ENCODE measurements at regions not wholly inside any gene's neighbourhood (a gene's known extent, or its start where the extent isn't known, plus 50 kb on each side); places are given as distances from the start of the nearest gene placed in this dataset.

GRCh38 chr3:166285001-166285400, 447.8 kb upstream of the BCHE start:
- intact Hi-C loops (cut with DNase I) = no loop called here
- no peak for TF ChIP-seq POLR2AphosphoS5 (IDR thresholded peaks at IDR 0.05; ENCODE audit: insufficient read depth in 1 of 2, low read depth in 1 of 2)
- TF ChIP-seq, protein P1, sequence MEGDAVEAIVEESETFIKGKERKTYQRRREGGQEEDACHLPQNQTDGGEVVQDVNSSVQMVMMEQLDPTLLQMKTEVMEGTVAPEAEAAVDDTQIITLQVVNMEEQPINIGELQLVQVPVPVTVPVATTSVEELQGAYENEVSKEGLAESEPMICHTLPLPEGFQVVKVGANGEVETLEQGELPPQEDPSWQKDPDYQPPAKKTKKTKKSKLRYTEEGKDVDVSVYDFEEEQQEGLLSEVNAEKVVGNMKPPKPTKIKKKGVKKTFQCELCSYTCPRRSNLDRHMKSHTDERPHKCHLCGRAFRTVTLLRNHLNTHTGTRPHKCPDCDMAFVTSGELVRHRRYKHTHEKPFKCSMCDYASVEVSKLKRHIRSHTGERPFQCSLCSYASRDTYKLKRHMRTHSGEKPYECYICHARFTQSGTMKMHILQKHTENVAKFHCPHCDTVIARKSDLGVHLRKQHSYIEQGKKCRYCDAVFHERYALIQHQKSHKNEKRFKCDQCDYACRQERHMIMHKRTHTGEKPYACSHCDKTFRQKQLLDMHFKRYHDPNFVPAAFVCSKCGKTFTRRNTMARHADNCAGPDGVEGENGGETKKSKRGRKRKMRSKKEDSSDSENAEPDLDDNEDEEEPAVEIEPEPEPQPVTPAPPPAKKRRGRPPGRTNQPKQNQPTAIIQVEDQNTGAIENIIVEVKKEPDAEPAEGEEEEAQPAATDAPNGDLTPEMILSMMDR (IDR thresholded peaks at IDR 0.05) = no peak
- TF ChIP-seq POLR2A (IDR thresholded peaks at IDR 0.05) = no peak
- no peak overlapping the region for H3K4me3 ChIP-seq

DNA sequence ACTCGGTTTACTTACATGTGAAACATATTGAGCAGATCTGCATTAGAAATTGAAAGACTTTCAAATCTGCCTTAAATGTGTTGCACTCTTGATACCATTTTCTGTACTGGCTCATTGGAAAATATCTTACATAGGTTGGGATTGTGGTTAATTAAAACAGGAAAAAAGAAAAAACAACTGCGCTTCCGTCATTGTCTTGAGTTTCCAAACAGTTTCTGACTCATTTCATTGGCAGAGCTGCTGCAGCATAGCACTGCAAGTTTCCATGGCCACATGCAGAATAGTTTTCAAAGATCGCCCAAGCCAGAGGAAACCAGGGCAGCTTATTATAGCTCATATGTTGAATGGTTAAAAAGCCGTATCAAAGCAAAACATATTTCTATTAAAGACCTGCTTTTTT, 446.6 kb upstream of the BCHE start:
- no peak overlapping the region for H3K4me3 ChIP-seq
- TF ChIP-seq, protein P1 (IDR thresholded peaks at IDR 0.05) = no peak
- TF ChIP-seq POLR2AphosphoS5 (IDR thresholded peaks at IDR 0.05; ENCODE audit: insufficient read depth in 1 of 2, low read depth in 1 of 2) = no peak
- TF ChIP-seq POLR2A (IDR thresholded peaks at IDR 0.05) = no peak
- no peak overlapping the region for H3K27ac ChIP-seq
- H3K36me3 ChIP-seq = no peaks in the 10 kb centered on the region
- intact Hi-C loops (cut with DNase I) = no loop called here
- no peaks in the 10 kb centered on the region for H3K27me3 ChIP-seq
- no peaks in the 10 kb centered on the region for H3K4me1 ChIP-seq
- no peak for DNase-seq (ENCODE audit: extremely low spot score in 2 of 2)
- H3K9me3 ChIP-seq = no peaks in the 10 kb centered on the region

More at GRCh38 chr3:166285001-166285400, 447.8 kb upstream of the BCHE start:
- DNase-seq (ENCODE audit: extremely low spot score in 2 of 2) = no peak
- Histone ChIP-seq H3K4me1 (no peaks in the 10 kb centered on the region), H3K36me3 (no peaks in the 10 kb centered on the region), H3K9me3 (no peaks in the 10 kb centered on the region), H3K27me3 (no peaks in the 10 kb centered on the region), H3K27ac (no peak overlapping the region)

- Histone ChIP-seq H3K4me3 (no peak overlapping the region), H3K27me3 (no peaks in the 10 kb centered on the region), H3K27ac (no peak overlapping the region), H3K4me1 (no peaks in the 10 kb centered on the region), H3K9me3 (no peaks in the 10 kb centered on the region), H3K36me3 (no peaks in the 10 kb centered on the region)
- no peak for TF ChIP-seq POLR2AphosphoS5 (IDR thresholded peaks at IDR 0.05; ENCODE audit: insufficient read depth in 1 of 2, low read depth in 1 of 2)
- no peak for TF ChIP-seq POLR2A (IDR thresholded peaks at IDR 0.05)
- TF ChIP-seq, protein P1 (IDR thresholded peaks at IDR 0.05) = no peak
- intact Hi-C loops (cut with DNase I) = no loop called here
- no peak for DNase-seq (ENCODE audit: extremely low spot score in 2 of 2)
Observed at GRCh38 chr3:166282931-166283330, 445.7 kb upstream of the BCHE start.

DNA sequence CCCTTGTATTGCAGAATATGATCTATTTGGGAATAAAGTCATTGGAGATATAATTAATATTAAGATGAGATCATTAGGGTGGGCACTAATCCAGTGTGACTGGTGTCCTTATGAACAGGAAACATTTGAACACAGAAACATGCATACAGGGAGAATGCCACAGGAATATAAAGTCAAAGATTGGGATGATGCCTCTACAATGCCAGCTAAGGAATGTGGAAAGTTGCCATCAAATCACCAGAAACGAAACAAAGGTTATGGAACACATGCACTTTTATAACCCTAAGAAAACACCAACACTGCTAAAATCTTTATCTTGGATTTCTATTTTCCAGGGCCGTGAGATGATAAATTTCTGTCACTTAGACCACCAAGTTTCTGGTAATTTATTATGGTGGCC, 442.4 kb upstream of the BCHE start:
- no peaks in the 10 kb centered on the region for H3K9me3 ChIP-seq
- no peaks in the 10 kb centered on the region for H3K4me1 ChIP-seq
- TF ChIP-seq POLR2A (IDR thresholded peaks at IDR 0.05) (no peak), POLR2AphosphoS5 (IDR thresholded peaks at IDR 0.05; ENCODE audit: insufficient read depth in 1 of 2, low read depth in 1 of 2) (no peak)
- TF ChIP-seq, protein P1 (IDR thresholded peaks at IDR 0.05) = no peak
- H3K4me3 ChIP-seq = no peak overlapping the region
- DNase-seq (ENCODE audit: extremely low spot score in 2 of 2) = no peak
- intact Hi-C loops (cut with DNase I) = no loop called here
- no peak overlapping the region for H3K27ac ChIP-seq
- H3K36me3 ChIP-seq = no peaks in the 10 kb centered on the region
- no peaks in the 10 kb centered on the region for H3K27me3 ChIP-seq

- Histone ChIP-seq H3K4me1 (no peaks in the 10 kb centered on the region), H3K9me3 (no peaks in the 10 kb centered on the region), H3K27ac (no peak overlapping the region), H3K27me3 (no peaks in the 10 kb centered on the region), H3K36me3 (no peaks in the 10 kb centered on the region), H3K4me3 (no peak overlapping the region)
- intact Hi-C loops (cut with DNase I) = no loop called here
- TF ChIP-seq POLR2A (IDR thresholded peaks at IDR 0.05) = no peak
- TF ChIP-seq, protein P1 (IDR thresholded peaks at IDR 0.05) = no peak
- TF ChIP-seq POLR2AphosphoS5 (IDR thresholded peaks at IDR 0.05; ENCODE audit: insufficient read depth in 1 of 2, low read depth in 1 of 2) = no peak
- no peak for DNase-seq (ENCODE audit: extremely low spot score in 2 of 2)
Observed at GRCh38 chr3:166275024-166275390, 437.8 kb upstream of the BCHE start.

Data from vagina (tissue), 2 donors.